OCI-LY1 (cell line): ENCODE measurements at regions not wholly inside any gene's neighbourhood (a gene's known extent, or its start where the extent isn't known, plus 50 kb on each side); places are given as distances from the start of the nearest gene placed in this dataset.

Source experiments
- H2AFZ ChIP-seq: fragments of 200-600 bp; sonication (generic), shearing (Covaris generic); 2 replicates; pipeline ENCODE4 v1.6.0; 2014; ENCODE audit warnings: antibody characterized with exemption, mild to moderate bottlenecking, low read length
- H3F3A ChIP-seq: fragments of 200-600 bp; sonication (generic), shearing (Covaris generic); 2 replicates; pipeline ENCODE4 v1.6.0; 2014; ENCODE audit warnings: mild to moderate bottlenecking, antibody characterized with exemption, low read length, moderate library complexity; ENCODE audit not compliant: insufficient read depth
- H3K27ac ChIP-seq: fragments of 200-600 bp; sonication (generic); 2 replicates; pipeline ENCODE4 v1.5.1; 2014; ENCODE audit warnings: low read length, mixed run types, mild to moderate bottlenecking, low read depth; ENCODE audit not compliant: poor library complexity, severe bottlenecking
- H3K27me3 ChIP-seq: fragments of 200-600 bp; sonication (generic); 2 replicates; pipeline ENCODE4 v1.6.0; 2014; ENCODE audit warnings: antibody characterized with exemption, mild to moderate bottlenecking, low read length, moderate library complexity; ENCODE audit not compliant: insufficient read depth
- H3K36me3 ChIP-seq: fragments of 200-600 bp; sonication (generic); 2 replicates; pipeline ENCODE4 v1.6.1; 2014; ENCODE audit warnings: mild to moderate bottlenecking, antibody characterized with exemption, low read length, moderate library complexity, mixed read lengths; ENCODE audit not compliant: insufficient read depth
- H3K4me1 ChIP-seq: fragments of 200-600 bp; sonication (generic); 2 replicates; pipeline ENCODE4 v1.5.1; 2014; ENCODE audit warnings: mild to moderate bottlenecking, low read length, moderate library complexity; ENCODE audit not compliant: insufficient read depth, severe bottlenecking
- H3K4me2 ChIP-seq: fragments of 200-600 bp; sonication (generic), shearing (Covaris generic); 2 replicates; pipeline ENCODE4 v1.6.1; 2014; ENCODE audit warnings: low read length
- H3K4me3 ChIP-seq: fragments of 200-600 bp; sonication (generic); 2 replicates; pipeline ENCODE4 v1.5.1; 2014; ENCODE audit warnings: low read length, low read depth, mild to moderate bottlenecking, mixed read lengths; ENCODE audit not compliant: poor library complexity, severe bottlenecking
- H3K79me2 ChIP-seq: fragments of 200-600 bp; shearing (Covaris generic); 2 replicates; pipeline ENCODE4 v1.6.1; 2016; ENCODE audit warnings: mixed run types, low read length, mixed read lengths; ENCODE audit not compliant: insufficient read depth
- H3K9ac ChIP-seq: fragments of 200-600 bp; sonication (generic), shearing (Covaris generic); 2 replicates; pipeline ENCODE4 v1.6.1; 2014; ENCODE audit warnings: mild to moderate bottlenecking, low read length, mixed read lengths
- H3K9me2 ChIP-seq: fragments of 200-600 bp; sonication (generic), shearing (Covaris generic); 2 replicates; pipeline ENCODE4 v1.6.1; 2014; ENCODE audit warnings: low read depth, mild to moderate bottlenecking, low read length, mixed read lengths
- H3K9me3 ChIP-seq: fragments of 200-600 bp; shearing (Covaris generic); 2 replicates; pipeline ENCODE4 v1.6.1; 2014; ENCODE audit warnings: low read length, mixed read lengths
- H4K20me1 ChIP-seq: fragments of 200-600 bp; sonication (generic), shearing (Covaris generic); 2 replicates; pipeline ENCODE4 v1.6.0; 2016; ENCODE audit warnings: mild to moderate bottlenecking, low read length; ENCODE audit not compliant: insufficient read depth
- EZH2 ChIP-seq: fragments of 200-600 bp; sonication (generic), shearing (Covaris generic); IDR thresholded peaks from 2 replicates; pipeline ENCODE4 v1.8.0; 2017; ENCODE audit warnings: borderline replicate concordance, mixed run types, mild to moderate bottlenecking, antibody characterized with exemption, low read length, moderate library complexity, mixed read lengths
- TF ChIP-seq, protein P1 (sequence below): fragments of 200-600 bp; sonication (generic), shearing (Covaris generic); IDR thresholded peaks from 2 replicates; pipeline ENCODE4 v1.5.1; 2017; ENCODE audit warnings: mild to moderate bottlenecking, antibody characterized with exemption, low read length, moderate library complexity, mixed read lengths

GRCh38 chr1:198088360-198089071, 68.3 kb upstream of the NEK7 start:
- no peaks in the 10 kb centered on the region for H3K4me1 ChIP-seq
- H4K20me1 ChIP-seq = no peaks in the 10 kb centered on the region
- no peak overlapping the region for H3K4me3 ChIP-seq
- H3K27ac ChIP-seq = no peak overlapping the region
- H3K9me3 ChIP-seq = no peaks in the 10 kb centered on the region
- no peak overlapping the region for H3K9ac ChIP-seq
- no peaks in the 10 kb centered on the region for H3F3A ChIP-seq
- H3K4me2 ChIP-seq = no peak overlapping the region
- H2AFZ ChIP-seq = no peak overlapping the region
- no peaks in the 10 kb centered on the region for H3K27me3 ChIP-seq
- H3K79me2 ChIP-seq = no peaks in the 10 kb centered on the region
- no peaks in the 10 kb centered on the region for H3K36me3 ChIP-seq
- TF ChIP-seq, protein P1, sequence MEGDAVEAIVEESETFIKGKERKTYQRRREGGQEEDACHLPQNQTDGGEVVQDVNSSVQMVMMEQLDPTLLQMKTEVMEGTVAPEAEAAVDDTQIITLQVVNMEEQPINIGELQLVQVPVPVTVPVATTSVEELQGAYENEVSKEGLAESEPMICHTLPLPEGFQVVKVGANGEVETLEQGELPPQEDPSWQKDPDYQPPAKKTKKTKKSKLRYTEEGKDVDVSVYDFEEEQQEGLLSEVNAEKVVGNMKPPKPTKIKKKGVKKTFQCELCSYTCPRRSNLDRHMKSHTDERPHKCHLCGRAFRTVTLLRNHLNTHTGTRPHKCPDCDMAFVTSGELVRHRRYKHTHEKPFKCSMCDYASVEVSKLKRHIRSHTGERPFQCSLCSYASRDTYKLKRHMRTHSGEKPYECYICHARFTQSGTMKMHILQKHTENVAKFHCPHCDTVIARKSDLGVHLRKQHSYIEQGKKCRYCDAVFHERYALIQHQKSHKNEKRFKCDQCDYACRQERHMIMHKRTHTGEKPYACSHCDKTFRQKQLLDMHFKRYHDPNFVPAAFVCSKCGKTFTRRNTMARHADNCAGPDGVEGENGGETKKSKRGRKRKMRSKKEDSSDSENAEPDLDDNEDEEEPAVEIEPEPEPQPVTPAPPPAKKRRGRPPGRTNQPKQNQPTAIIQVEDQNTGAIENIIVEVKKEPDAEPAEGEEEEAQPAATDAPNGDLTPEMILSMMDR = peak; percentile 81
- TF ChIP-seq EZH2 = no peak
- no peaks in the 10 kb centered on the region for H3K9me2 ChIP-seq

DNA sequence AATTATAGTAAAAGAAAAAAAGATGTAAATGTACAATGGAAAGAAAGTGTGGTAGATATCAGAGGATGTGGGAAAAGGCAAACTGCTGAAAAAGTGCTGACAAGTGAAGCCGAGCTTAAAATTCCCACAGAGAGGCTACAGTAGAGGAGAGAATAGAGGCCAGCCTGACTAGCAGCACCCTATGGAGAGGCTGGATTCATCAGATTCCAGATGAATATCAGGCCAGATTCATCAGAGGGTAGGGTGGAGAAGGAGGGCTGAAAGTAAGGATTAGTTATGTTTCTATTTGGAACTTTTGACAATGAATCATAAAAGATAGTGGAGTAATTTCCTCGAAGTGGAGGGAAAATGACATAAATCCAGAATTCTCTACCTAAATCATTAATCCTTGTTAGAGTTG, 60.4 kb upstream of the NEK7 start:
- Histone ChIP-seq H3F3A (no peaks in the 10 kb centered on the region), H4K20me1 (no peaks in the 10 kb centered on the region), H2AFZ (no peak overlapping the region), H3K9ac (no peak overlapping the region), H3K4me2 (no peak overlapping the region), H3K36me3 (no peaks in the 10 kb centered on the region), H3K79me2 (no peaks in the 10 kb centered on the region), H3K27me3 (no peaks in the 10 kb centered on the region), H3K9me3 (no peaks in the 10 kb centered on the region), H3K9me2 (no peaks in the 10 kb centered on the region), H3K4me3 (no peak overlapping the region), H3K4me1 (no peaks in the 10 kb centered on the region), H3K27ac (no peak overlapping the region)
- no peak for TF ChIP-seq EZH2
- TF ChIP-seq, protein P1 = no peak

DNA sequence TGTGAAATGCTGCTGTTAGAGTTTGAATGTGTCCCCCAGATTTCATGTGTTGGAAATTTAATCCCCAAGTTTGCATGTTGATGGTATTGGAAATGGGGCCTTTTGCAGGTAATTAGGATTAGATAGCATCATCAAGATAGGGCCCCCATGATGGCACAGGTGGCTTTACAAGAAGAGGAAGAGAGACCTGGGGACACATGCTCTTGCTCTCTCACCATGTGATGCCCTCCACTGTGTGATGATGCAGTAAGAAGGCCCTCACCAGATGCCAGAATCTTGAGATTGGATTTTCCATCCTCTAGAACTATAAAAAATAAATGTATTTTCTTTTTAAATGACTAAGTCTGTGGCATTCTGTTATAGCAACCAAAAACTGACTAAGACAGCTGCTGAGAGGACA, 57.0 kb upstream of the NEK7 start:
- no peaks in the 10 kb centered on the region for H3K27me3 ChIP-seq
- no peak overlapping the region for H2AFZ ChIP-seq
- no peak overlapping the region for H3K9ac ChIP-seq
- H3K4me1 ChIP-seq = no peaks in the 10 kb centered on the region
- H3K9me3 ChIP-seq = no peaks in the 10 kb centered on the region
- TF ChIP-seq, protein P1 = no peak
- no peak for TF ChIP-seq EZH2
- H3K9me2 ChIP-seq = no peaks in the 10 kb centered on the region
- H3K4me2 ChIP-seq = no peak overlapping the region
- H3F3A ChIP-seq = no peaks in the 10 kb centered on the region
- H3K36me3 ChIP-seq = no peaks in the 10 kb centered on the region
- no peak overlapping the region for H3K27ac ChIP-seq
- H3K79me2 ChIP-seq = no peaks in the 10 kb centered on the region
- no peak overlapping the region for H3K4me3 ChIP-seq
- H4K20me1 ChIP-seq = no peaks in the 10 kb centered on the region
